Dedifferentiated amniotic fluid mesenchymal stem cell (primary cell): ENCODE measurements at regions not wholly inside any gene's neighbourhood (a gene's known extent, or its start where the extent isn't known, plus 50 kb on each side); places are given as distances from the start of the nearest gene placed in this dataset.

ENCODE experiments used
- DNase-seq: peaks from one replicate; pipeline ENCODE4 v3.0.0-alpha.2; 2016; ENCODE audit errors: extremely low spot score

GRCh38 chr12:107891967-107892366 is 117.5 kb downstream of the ASCL4 start:
- no peak for DNase-seq

- no peak for DNase-seq
Observed at GRCh38 chr12:107894589-107894988, 120.1 kb downstream of the ASCL4 start.

GRCh38 chr12:107895966-107896365 is 121.5 kb downstream of the ASCL4 start:
- DNase-seq: no peak

GRCh38 chr12:107900588-107900987 is 126.1 kb downstream of the ASCL4 start:
- no peak for DNase-seq

DNA sequence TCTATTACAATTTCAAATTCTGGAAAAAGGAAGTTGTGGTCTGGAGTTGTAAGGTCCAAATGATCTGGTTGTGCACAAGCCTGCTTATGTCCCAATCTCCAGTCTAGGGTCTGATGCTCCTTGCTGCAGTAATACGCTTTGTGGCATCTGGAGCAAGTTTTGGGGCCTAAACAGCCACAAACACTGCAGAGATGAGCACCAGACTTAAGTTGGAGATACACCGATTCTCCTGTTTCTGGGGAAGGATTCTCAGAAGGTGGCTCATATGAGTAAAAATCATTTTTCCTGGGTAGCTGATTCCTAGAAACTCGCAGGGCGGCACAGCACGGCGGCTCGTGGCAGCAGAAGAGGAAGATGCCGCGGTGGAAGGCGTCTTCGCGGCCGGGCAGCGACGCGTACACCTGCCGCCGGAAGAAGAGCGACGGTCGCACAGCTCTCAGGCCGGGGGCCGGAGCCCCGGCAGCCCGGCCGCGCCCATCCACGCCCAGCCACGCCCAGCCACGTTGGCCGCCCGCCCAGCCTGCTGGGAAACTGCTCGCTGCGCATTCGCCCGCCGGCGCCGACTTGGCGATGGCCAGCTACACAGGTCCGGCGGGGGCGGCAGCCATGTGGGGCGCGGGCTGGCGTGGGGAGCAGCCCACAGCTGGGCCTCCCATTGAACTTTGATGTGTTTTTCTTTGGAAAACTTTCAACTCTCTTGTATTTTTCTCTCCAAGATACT is 129.0 kb downstream of the ASCL4 start:
- DNase-seq: no peak

DNA sequence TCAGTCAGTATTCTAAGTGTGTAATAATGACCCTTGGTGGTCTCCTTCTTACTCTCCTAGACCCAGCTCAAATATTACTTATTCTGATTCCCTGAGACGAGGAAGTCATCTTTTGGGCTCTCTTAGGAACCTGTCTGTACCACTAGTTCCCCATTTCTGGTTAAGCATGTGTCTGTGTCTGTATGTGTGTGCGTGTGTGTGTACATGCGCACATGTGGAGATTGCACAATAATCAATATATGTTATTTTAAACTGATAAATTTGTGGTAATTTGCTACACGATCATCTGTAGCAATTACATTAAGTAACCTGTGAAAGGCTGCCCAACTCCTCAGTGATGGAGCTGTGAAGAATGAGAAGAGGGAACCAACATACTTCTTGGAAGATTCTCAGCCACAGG is 132.2 kb downstream of the ASCL4 start:
- no peak for DNase-seq

GRCh38 chr12:107912421-107913004 is 138.0 kb downstream of the ASCL4 start:
- no peak for DNase-seq

DNA sequence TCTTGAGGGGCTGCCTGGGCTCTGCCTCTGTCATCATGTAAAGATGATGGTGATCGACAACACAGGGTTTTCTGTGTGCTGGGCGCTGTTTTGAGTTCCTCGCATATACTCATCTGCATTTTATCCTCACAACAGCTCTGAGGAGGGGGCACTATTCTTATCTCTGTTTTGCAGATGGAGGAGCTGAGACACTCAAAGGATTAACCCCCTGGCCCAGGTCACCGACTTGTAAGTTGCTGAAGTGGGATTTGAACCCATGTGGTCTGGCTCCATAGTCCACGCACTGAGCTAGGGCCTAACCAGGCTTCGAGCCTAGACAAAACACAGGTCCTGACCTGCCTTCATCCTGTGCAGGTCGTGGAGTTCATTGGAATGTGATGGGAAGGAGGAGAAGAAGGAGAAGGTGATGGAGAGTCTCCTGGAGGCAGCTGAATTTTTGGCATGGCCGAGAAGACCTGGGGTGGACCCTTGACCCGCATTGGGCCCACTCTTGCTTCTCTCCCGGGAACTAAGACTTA is 140.0 kb downstream of the ASCL4 start:
- DNase-seq: no peak

DNA sequence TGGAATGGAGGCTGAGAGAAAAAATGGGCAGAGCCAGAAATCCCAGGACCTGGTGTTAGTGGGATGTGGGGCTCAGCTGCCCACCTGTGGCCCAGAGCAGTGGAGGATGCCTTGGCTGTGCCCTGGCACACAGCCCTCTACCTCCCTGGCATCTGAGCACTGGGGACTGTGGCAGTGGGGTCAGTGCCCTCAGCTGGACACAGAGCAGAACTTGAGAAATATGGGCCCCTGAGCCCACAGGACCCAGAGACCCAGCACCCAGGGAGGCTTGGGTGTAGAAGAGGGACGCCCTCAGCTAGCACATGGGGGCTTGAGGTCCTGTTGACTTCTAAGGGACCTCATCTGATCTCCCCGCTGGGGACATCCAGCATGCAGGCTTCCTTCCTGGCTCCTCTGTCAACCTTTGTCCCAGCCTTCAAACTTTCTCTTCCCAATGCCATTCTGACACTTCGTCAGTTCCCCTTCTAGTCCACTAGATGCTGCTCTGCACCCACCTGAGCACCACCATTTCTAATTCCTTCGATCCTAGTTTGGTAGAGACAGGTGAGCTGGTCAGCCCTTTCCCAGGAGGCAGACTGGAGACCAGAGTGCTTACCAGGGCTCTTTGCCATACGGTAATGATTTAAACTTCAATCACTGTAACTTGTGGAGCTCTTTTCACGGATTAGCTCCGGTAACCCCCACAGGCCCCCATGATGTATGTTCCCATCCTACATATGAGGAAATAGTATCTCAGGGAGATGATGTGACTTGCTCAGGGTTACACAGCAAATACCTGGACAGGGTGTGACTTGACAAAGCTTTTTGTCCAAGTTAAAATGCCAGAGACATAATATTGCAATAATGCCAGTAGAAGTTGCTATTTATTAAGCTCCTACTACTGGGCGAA is 143.7 kb downstream of the ASCL4 start:
- no peak for DNase-seq

DNA sequence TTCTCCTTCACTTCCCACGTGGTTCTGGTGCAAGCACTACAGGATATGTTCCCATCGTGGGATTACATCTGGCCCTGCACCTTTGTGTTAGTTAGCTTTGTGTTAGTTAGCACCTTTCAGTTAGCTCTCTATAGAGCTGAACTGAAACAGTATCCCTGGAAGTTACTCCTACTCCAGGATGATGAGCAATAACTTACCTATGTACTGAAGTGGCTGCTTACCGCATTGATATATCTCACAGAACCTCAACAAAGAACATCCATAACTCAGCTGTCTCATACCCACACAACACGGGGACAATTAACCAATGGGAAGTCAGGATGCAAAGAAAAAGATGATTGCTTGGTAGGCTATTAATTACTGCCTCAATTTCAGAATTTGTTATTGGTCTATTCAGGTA is 146.6 kb downstream of the ASCL4 start:
- no peak for DNase-seq

DNA sequence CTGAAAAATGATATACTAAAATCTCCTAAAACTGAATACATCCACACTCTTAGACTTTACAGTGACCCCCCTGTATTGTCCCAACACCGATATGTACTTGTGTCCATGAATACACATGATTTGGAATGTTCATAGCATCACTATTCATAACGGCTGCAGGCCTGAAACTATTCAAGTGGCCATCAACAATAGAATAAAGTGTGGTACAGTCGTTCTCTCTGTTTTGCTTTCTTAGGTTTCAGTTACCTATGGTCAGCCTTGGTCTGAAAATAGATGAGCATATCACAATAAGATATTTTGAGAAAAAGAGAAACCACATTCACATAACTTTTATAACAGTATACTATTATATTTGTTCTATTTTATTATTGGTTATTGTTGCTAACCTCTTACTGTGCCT is 150.6 kb downstream of the ASCL4 start:
- DNase-seq: no peak

- no peak for DNase-seq
Observed at GRCh38 chr12:107929436-107929835, 154.9 kb downstream of the ASCL4 start.

GRCh38 chr12:107931761-107932160 is 157.3 kb downstream of the ASCL4 start:
- no peak for DNase-seq

DNA sequence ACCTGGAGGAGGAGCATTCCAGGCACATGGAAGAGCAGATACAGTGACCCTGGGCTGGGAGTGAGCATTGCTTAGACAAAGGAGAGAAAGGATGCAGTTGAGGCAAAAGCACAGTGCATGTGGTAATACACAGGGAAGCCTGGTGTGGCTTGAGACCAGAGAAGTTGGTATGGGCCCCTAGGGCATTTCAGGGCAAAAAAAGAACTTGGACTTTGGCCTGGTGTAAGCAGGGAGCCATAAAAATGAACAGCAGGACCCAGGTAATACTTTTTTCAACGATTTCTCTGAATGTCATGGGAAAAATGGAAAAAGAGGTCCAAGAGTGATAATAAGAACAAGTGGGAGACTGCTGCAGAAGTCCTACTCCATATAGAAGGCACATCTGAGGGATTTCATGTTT is 163.9 kb downstream of the ASCL4 start:
- DNase-seq: no peak

DNA sequence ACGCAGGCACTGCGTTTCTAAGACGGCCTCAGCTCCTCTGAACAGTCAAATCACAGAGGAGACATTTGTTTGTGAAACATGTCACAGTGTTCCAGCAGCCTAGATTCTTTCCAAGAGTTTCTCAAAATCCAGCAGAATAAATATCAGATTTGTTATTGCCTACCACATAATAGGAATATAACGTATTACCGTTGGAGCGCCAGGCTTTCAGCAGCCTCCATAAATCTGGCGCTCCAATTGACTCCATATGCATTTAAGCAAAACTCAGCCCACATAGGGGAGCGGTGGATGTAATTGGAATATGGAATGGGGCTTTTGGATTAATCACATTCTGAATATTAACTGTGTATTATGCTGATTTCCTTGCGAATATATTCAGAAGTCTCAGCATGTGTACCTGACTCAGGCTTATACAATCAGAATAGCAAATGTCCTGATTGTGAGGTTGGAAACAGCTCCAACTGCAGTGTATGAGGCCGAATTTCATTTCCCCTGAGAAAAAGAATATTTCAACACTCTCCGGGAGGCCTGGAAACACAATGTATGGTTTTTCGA is 174.0 kb downstream of the ASCL4 start:
- no peak for DNase-seq

GRCh38 chr12:107951024-107951423 is 176.5 kb downstream of the ASCL4 start:
- DNase-seq: no peak

DNA sequence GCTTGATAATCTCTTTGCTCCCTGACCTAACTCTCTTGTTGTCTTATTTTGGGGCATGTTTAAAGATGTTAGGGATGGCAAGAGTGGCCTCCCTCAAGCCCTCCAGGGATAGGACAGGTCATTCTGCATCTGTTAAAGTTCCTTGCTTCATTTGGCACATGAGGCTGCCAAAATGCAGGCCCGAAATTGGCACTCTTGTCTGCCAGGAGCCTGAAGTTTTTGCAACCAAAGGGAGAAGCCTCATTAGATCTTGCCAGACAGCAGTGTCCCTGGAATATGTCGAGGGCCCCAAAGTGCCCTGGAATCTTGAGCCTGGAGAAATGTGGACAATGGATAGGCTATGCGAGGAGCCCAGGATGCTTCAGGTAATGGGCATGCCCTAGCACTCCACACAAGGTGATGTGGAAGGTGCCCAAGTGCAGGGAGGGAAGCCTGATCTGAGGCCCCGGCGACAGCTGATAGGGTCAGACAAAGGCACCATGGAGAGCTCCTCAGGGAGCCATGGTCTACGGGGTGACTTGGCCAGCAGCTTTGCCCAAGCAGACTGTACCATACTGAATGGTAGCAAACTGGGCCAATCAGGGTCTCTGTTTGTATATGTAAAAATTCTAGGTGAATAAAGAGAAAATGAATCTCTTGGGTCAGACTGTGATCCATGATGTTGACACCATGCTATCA is 173.0 kb upstream of the WSCD2 start:
- DNase-seq: no peak

GRCh38 chr12:107957459-107957858 is 171.6 kb upstream of the WSCD2 start:
- no peak for DNase-seq

DNA sequence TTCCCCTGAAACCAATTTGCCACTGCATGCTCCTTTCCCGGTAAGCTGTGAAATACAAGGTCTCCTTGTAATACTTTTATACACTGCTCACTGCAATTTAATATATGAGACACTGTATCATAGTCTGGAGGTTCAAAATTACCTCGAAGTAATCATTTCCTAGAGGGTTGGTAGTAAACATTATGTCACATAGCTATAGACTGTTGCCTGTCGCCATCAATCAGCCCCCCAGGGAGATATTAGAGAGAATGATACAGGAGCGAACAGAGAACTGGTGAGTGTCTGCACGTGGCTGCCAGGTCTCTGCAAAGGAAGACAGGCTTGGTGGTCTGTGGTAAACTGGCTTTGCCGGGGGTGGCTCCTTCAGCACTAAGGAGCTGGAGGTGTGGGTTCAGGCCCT is 165.5 kb upstream of the WSCD2 start:
- DNase-seq: no peak

DNA sequence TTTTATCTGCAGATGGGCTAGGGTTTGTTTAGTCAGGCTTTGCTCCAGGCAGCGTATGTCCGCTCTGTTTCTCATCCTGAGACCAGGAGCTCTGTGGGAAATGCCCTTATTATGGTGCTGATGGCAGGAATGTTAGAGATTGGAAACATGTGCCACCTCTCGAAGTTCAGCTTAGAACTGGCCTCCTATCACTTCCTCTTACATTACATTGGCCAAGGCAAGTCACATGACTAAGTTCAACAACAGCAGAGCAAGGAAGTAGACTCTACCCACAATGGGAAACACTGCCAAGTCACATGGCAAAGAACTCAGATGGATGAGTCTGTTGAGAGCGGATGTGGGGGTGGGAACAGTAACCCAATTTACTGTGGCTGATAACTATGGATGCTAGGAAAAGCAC is 161.9 kb upstream of the WSCD2 start:
- no peak for DNase-seq

- no peak for DNase-seq
Observed at GRCh38 chr12:107973950-107974349, 155.1 kb upstream of the WSCD2 start.

- DNase-seq: no peak
Observed at GRCh38 chr12:107976331-107976730, 152.8 kb upstream of the WSCD2 start.
